ENCODE measurements at regions not wholly inside any gene's neighbourhood (a gene's known extent, or its start where the extent isn't known, plus 50 kb on each side); places are given as distances from the start of the nearest gene placed in this dataset.

DNA sequence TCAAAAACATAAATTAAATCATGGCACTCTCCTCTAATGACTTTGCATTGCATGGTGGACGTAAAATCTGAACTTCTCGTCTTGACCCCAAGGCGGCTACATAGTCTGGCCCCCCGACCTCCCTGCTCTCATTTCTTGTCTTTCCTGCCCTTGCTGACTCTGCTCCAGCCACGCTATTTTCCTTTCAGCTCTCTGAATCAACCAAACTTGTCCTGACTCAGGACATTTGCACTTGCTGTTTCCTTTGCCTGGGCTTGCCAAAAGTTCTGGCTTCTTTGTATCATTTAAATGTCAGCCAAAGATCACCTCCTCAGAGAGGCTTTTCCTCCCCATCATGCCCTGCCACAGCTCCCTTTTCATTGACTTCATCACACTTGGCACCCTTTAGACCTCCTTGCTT, 107.7 kb upstream of the NFE2L3 start:
- no peak for DNase-seq (ENCODE audit: low read depth, low spot score)
- CTCF ChIA-PET, result no interaction called here
- TF ChIP-seq, protein P1, sequence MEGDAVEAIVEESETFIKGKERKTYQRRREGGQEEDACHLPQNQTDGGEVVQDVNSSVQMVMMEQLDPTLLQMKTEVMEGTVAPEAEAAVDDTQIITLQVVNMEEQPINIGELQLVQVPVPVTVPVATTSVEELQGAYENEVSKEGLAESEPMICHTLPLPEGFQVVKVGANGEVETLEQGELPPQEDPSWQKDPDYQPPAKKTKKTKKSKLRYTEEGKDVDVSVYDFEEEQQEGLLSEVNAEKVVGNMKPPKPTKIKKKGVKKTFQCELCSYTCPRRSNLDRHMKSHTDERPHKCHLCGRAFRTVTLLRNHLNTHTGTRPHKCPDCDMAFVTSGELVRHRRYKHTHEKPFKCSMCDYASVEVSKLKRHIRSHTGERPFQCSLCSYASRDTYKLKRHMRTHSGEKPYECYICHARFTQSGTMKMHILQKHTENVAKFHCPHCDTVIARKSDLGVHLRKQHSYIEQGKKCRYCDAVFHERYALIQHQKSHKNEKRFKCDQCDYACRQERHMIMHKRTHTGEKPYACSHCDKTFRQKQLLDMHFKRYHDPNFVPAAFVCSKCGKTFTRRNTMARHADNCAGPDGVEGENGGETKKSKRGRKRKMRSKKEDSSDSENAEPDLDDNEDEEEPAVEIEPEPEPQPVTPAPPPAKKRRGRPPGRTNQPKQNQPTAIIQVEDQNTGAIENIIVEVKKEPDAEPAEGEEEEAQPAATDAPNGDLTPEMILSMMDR (IDR thresholded peaks at IDR 0.05; ENCODE audit: insufficient read depth, low read length, missing control alignments), result no peak
- H3K4me3 ChIP-seq (ENCODE audit: low read depth, low read length), result no peak overlapping the region
- POLR2A ChIA-PET, result no interaction called here

DNA sequence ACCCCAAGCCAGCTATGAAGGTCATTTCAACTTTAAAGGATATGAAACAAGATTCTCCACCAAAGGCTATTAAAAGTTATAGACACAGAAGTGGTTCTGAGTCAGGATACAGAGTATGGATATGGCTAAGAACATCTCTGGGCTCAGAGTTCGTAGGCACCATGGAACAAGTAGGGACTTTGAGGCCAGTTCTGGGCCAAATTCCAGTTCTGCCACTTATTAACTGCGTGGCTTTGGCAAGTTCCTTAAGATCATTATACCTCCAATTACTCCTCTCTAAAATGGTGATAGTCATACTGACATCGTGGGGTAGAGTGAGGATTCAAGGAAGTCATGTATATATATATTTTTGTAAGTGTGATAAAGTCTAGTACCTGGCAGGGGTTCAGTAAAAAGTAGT, 105.8 kb upstream of the NFE2L3 start:
- CTCF ChIA-PET, result no interaction called here
- no peak overlapping the region for H3K4me3 ChIP-seq (ENCODE audit: low read depth, low read length)
- TF ChIP-seq, protein P1 (IDR thresholded peaks at IDR 0.05; ENCODE audit: insufficient read depth, low read length, missing control alignments), result no peak
- POLR2A ChIA-PET, result no interaction called here
- no peak for DNase-seq (ENCODE audit: low read depth, low spot score)

DNA sequence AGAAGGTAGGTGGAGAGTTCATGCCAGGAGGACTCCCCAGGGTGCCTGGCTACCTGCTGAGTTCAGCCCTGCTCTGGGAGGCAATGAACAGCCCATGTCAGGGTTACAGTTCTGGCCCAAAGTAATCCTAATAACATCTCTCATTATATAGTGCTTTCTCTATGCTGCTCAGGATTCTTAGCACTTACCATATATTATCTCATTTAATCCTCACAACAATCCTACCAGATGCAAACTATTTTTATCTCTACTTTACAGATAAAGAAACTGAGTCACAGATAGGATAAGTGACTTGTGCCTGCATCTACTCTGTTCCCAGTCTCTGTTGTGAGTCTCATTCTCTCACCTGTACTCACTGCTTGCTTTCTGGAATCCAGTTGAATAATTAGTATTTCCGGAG, 105.1 kb upstream of the NFE2L3 start:
- POLR2A ChIA-PET, result no interaction called here
- CTCF ChIA-PET, result no interaction called here
- no peak for DNase-seq (ENCODE audit: low read depth, low spot score)

DNA sequence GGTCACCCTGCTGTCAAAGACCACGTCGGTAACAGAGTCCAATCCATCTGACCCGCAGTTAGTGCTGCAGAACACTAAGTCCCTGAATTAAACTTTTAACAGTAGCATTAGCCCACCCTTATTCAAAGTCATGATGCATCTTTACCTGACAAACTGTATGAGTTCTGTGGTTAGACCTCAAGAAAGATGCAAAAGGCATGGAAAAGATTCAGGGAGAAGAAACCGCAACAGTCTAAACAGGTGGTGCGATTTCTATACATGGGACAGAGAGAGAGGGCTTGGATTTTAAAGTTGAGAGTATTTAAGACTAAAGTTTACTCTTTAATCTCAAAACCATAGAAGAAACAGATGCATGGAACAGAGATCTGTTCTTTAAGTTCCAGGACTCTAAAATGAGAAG, 103.3 kb upstream of the NFE2L3 start:
- no peak for DNase-seq (ENCODE audit: low read depth, low spot score)
- CTCF ChIA-PET, result no interaction called here
- TF ChIP-seq, protein P1 (IDR thresholded peaks at IDR 0.05; ENCODE audit: insufficient read depth, low read length, missing control alignments), result no peak
- H3K4me3 ChIP-seq (ENCODE audit: low read depth, low read length), result no peak overlapping the region
- POLR2A ChIA-PET, result no interaction called here

More for the DNA sequence above, 105.1 kb upstream of the NFE2L3 start:
- no peak overlapping the region for H3K4me3 ChIP-seq (ENCODE audit: low read depth, low read length)
- TF ChIP-seq, protein P1 (IDR thresholded peaks at IDR 0.05; ENCODE audit: insufficient read depth, low read length, missing control alignments), result no peak

DNA sequence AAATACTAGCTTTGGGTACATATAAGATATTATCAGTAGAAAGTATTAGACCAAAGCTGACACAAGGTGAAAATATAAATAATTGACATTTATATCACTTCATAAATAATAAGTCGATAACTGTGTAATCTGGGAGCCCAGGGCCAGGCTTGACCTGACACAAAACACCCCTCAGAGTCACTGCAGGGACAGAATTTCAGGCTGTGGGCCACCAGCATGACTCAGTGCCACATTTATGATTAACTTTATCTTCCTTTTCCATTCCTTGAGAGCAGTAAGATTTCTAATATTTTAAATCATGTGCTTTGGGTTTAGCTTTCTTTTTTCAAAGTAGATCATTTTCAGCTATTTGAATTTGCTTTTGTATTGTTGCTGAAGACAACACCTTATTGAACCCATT, 102.9 kb upstream of the NFE2L3 start:
- POLR2A ChIA-PET, result no interaction called here
- DNase-seq (ENCODE audit: low read depth, low spot score), result no peak
- TF ChIP-seq, protein P1 (IDR thresholded peaks at IDR 0.05; ENCODE audit: insufficient read depth, low read length, missing control alignments), result no peak
- CTCF ChIA-PET, result no interaction called here
- no peak overlapping the region for H3K4me3 ChIP-seq (ENCODE audit: low read depth, low read length)

DNA sequence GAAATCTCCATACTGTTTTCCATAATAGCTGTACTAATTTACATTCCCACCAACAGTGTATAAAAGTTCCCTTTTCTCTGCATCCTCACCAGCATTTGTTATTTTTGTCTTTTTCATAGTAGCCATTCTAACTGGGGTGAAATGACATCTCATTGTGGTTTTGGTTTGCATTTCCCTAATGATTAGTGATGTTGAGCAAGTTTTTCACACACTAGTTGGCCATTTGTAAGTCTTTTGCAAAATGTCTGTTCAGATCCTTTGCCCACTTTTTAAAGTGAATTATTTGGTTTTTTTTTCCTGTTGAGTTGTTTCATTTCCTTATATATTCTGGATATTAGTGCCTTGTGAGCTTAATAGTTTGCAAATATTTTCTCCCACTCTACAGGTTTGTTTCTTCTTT, 101.0 kb upstream of the NFE2L3 start:
- H3K4me3 ChIP-seq (ENCODE audit: low read depth, low read length), result no peak overlapping the region
- DNase-seq (ENCODE audit: low read depth, low spot score), result no peak
- TF ChIP-seq, protein P1 (IDR thresholded peaks at IDR 0.05; ENCODE audit: insufficient read depth, low read length, missing control alignments), result no peak
- CTCF ChIA-PET, result interaction anchor here (0.6 to 1.4 kb wide), 2 partner anchors 10 to 84 kb away, joined by 3 to 5 read pairs; no protein-coding TSS in a partner anchor
- POLR2A ChIA-PET, result no interaction called here

Measured in AG04449 (cell line).